ENCODE measurements at regions not wholly inside any gene's neighbourhood (a gene's known extent, or its start where the extent isn't known, plus 50 kb on each side); places are given as distances from the start of the nearest gene placed in this dataset.
"Not testable (repeated sequence)": the region's sequence is repeated elsewhere in the genome, so short reads cannot be mapped to it uniquely, and the experiment has no call there.

GRCh38 chr2:66191311-66191710, 243.6 kb upstream of the MEIS1 start:
- FAIRE-seq = no peak

GRCh38 chr2:66189553-66189952, 245.4 kb upstream of the MEIS1 start:
- FAIRE-seq = no peak
- no peak for DNase-seq (ENCODE audit: extremely low spot score, insufficient read length, low read depth)

More at GRCh38 chr2:66191311-66191710, 243.6 kb upstream of the MEIS1 start:
- no peak for DNase-seq (ENCODE audit: extremely low spot score, insufficient read length, low read depth)

GRCh38 chr2:66186537-66186936, 248.4 kb upstream of the MEIS1 start:
- no peak for DNase-seq (ENCODE audit: extremely low spot score, insufficient read length, low read depth)
- FAIRE-seq = no peak

GRCh38 chr2:66185497-66186054, 249.3 kb upstream of the MEIS1 start:
- FAIRE-seq = no peak
- DNase-seq (ENCODE audit: extremely low spot score, insufficient read length, low read depth) = no peak

GRCh38 chr2:66177128-66177796, 257.7 kb upstream of the MEIS1 start:
- not testable (repeated sequence) for FAIRE-seq

GRCh38 chr2:66174491-66174890, 260.4 kb upstream of the MEIS1 start:
- no peak for FAIRE-seq
- DNase-seq (ENCODE audit: extremely low spot score, insufficient read length, low read depth) = no peak

More at GRCh38 chr2:66177128-66177796, 257.7 kb upstream of the MEIS1 start:
- DNase-seq (ENCODE audit: extremely low spot score, insufficient read length, low read depth) = not testable (repeated sequence)

- DNase-seq (ENCODE audit: extremely low spot score, insufficient read length, low read depth) (no peak), FAIRE-seq (no peak)
Measured at GRCh38 chr2:66173645-66174044, 261.3 kb upstream of the MEIS1 start.

- DNase-seq (ENCODE audit: extremely low spot score, insufficient read length, low read depth) (no peak), FAIRE-seq (no peak)
Measured at GRCh38 chr2:66171530-66171929, 263.4 kb upstream of the MEIS1 start.

- FAIRE-seq = no peak
- DNase-seq (ENCODE audit: extremely low spot score, insufficient read length, low read depth) = no peak
Measured at GRCh38 chr2:66170744-66171330, 264.1 kb upstream of the MEIS1 start.

- DNase-seq (ENCODE audit: extremely low spot score, insufficient read length, low read depth) (no peak), FAIRE-seq (no peak)
Measured at GRCh38 chr2:66169076-66169475, 265.8 kb upstream of the MEIS1 start.

GRCh38 chr2:66164470-66164869, 270.5 kb upstream of the MEIS1 start:
- DNase-seq (ENCODE audit: extremely low spot score, insufficient read length, low read depth) (no peak), FAIRE-seq (no peak)

GRCh38 chr2:66156171-66156570, 278.8 kb upstream of the MEIS1 start:
- FAIRE-seq (no peak), DNase-seq (ENCODE audit: extremely low spot score, insufficient read length, low read depth) (no peak)

GRCh38 chr2:66153941-66154340, 281.0 kb upstream of the MEIS1 start:
- no peak for DNase-seq (ENCODE audit: extremely low spot score, insufficient read length, low read depth)
- FAIRE-seq = no peak

GRCh38 chr2:66145490-66145889, 289.4 kb upstream of the MEIS1 start:
- no peak for FAIRE-seq
- no peak for DNase-seq (ENCODE audit: extremely low spot score, insufficient read length, low read depth)

- FAIRE-seq; DNase-seq (ENCODE audit: extremely low spot score, insufficient read length, low read depth): not testable (repeated sequence)
Measured at GRCh38 chr2:66144324-66144723, 290.6 kb upstream of the MEIS1 start.

GRCh38 chr2:66137606-66138130, 297.3 kb upstream of the MEIS1 start:
- DNase-seq (ENCODE audit: extremely low spot score, insufficient read length, low read depth) (no peak), FAIRE-seq (no peak)

- DNase-seq (ENCODE audit: extremely low spot score, insufficient read length, low read depth) (no peak), FAIRE-seq (no peak)
Measured at GRCh38 chr2:66134138-66134701, 300.7 kb upstream of the MEIS1 start.

GRCh38 chr2:66127656-66128055, 307.3 kb upstream of the MEIS1 start:
- FAIRE-seq = no peak
- no peak for DNase-seq (ENCODE audit: extremely low spot score, insufficient read length, low read depth)

GRCh38 chr2:66127061-66127460, 307.9 kb upstream of the MEIS1 start:
- DNase-seq (ENCODE audit: extremely low spot score, insufficient read length, low read depth) = no peak
- no peak for FAIRE-seq

- FAIRE-seq = no peak
- no peak for DNase-seq (ENCODE audit: extremely low spot score, insufficient read length, low read depth)
Measured at GRCh38 chr2:66125951-66126350, 309.0 kb upstream of the MEIS1 start.

- FAIRE-seq (no peak), DNase-seq (ENCODE audit: extremely low spot score, insufficient read length, low read depth) (no peak)
Measured at GRCh38 chr2:66122516-66122915, 312.4 kb upstream of the MEIS1 start.

All from GM18507 (cell line).